K562 (cell line): ENCODE measurements at regions not wholly inside any gene's neighbourhood (a gene's known extent, or its start where the extent isn't known, plus 50 kb on each side); places are given as distances from the start of the nearest gene placed in this dataset.

Source experiments
- ATAC-seq: fragments of 200-7000 bp; cut with Tn5 transposase; 3 replicates; pipeline ENCODE4 v1.9.1; 2020; ENCODE audit warnings: moderate library complexity
- BruUV-seq: library from RNA; stranded (reverse); fragments of 400-500 nt; replicated peaks from 2 replicates; lab custom pipeline; 2021; lab: Mats Ljungman, UMichigan
- CTCF ChIA-PET: fragments of 300-600 bp; formaldehyde crosslinking; extraction: SDS; loops from one replicate; lab custom pipeline; 2021; ENCODE audit warnings: low intra/inter-chr PET ratio; lab: Yijun Ruan, JAX
- POLR2A ChIA-PET: fragments of 300-600, 350-650 bp; sonication (Branson Sonifier 250); formaldehyde crosslinking; extraction: SDS; loops from one replicate; lab custom pipeline; 2021; ENCODE audit warnings: antibody characterized with exemption, inconsistent platforms; lab: Yijun Ruan, JAX
- DNase-seq, 4 experiments: peaks; one replicate each; pipeline versions ENCODE4 v3.0.0 to v3.0.0-alpha.2; 2011 to 2018; ENCODE audit warnings: low spot score in 3 of 4, mixed read lengths in 3 of 4; ENCODE audit errors: extremely low read depth in 1 of 4
- FAIRE-seq: peaks from 2 replicates; lab custom pipeline; 2011; peaks lifted over from hg19 to GRCh38; lab: Jason Lieb, UNC
- H2AFZ ChIP-seq: 2 replicates; pipeline ENCODE4 v1.6.0; 2011; ENCODE audit warnings: low read depth, low read length, control low read depth, inconsistent platforms
- H3K27ac ChIP-seq: fragments of 200-600 bp; 3 replicates; pipeline ENCODE4 v1.8.0; 2011; ENCODE audit warnings: low read depth, mild to moderate bottlenecking, control low read depth, inconsistent platforms, low read length, moderate library complexity, mixed read lengths; ENCODE audit errors: extremely low read depth
- H3K27me3 ChIP-seq, 2 experiments: fragments of 300-600 bp in 1 of 2; 2 replicates in 1 of 2; 3 replicates in 1 of 2; pipeline versions ENCODE4 v1.6.0 to v1.8.0; 2011; ENCODE audit warnings: inconsistent platforms in 2 of 2, low read length in 2 of 2, mild to moderate bottlenecking in 1 of 2, mixed read lengths in 1 of 2, moderate library complexity in 1 of 2; ENCODE audit not compliant: control insufficient read depth in 2 of 2, insufficient read depth in 2 of 2
- H3K36me3 ChIP-seq: fragments of 300-600 bp; 3 replicates; pipeline ENCODE4 v1.8.0; 2011; ENCODE audit warnings: mild to moderate bottlenecking, low read length, inconsistent platforms; ENCODE audit not compliant: control insufficient read depth, insufficient read depth
- H3K4me1 ChIP-seq, 2 experiments: fragments of 200-600 bp in 1 of 2; replicated peaks in 1 of 2; 2 replicates in 1 of 2; 3 replicates in 1 of 2; pipeline versions ENCODE4 v1.5.1 to v1.8.0; 2011; ENCODE audit warnings: inconsistent platforms in 2 of 2, low read length in 2 of 2, mild to moderate bottlenecking in 1 of 2, mixed read lengths in 1 of 2, moderate library complexity in 1 of 2; ENCODE audit not compliant: control insufficient read depth in 2 of 2, insufficient read depth in 2 of 2
- H3K4me2 ChIP-seq: 2 replicates; pipeline ENCODE4 v1.6.1; 2011; ENCODE audit warnings: low read length, control low read depth, inconsistent platforms, mixed read lengths; ENCODE audit not compliant: insufficient read depth
- H3K4me3 ChIP-seq: fragments of 200-600 bp; sonication (generic), shearing (Covaris generic); 2 replicates; pipeline ENCODE4 v1.5.1; 2016; ENCODE audit warnings: control low read depth, inconsistent platforms
- H3K79me2 ChIP-seq: fragments of 200-600 bp; 3 replicates; pipeline ENCODE4 v1.8.0; 2011; ENCODE audit warnings: low read length, inconsistent platforms; ENCODE audit not compliant: control insufficient read depth, insufficient read depth
- H3K9ac ChIP-seq, 2 experiments: 2 replicates each; pipeline versions ENCODE4 v1.6.0 to v1.6.1; 2011; ENCODE audit warnings: low read depth in 2 of 2, low read length in 2 of 2, control low read depth in 1 of 2, inconsistent platforms in 1 of 2, mild to moderate bottlenecking in 1 of 2, mixed read lengths in 1 of 2; ENCODE audit not compliant: insufficient read depth in 1 of 2
- H3K9me1 ChIP-seq: one replicate; pipeline ENCODE4 v1.6.0; 2011; ENCODE audit warnings: inconsistent platforms, mild to moderate bottlenecking, low read length, moderate library complexity; ENCODE audit not compliant: control insufficient read depth, insufficient read depth
- H3K9me3 ChIP-seq: replicated peaks from 2 replicates; pipeline ENCODE4 v1.5.1; 2011; ENCODE audit warnings: low read depth, low read length, inconsistent platforms; ENCODE audit not compliant: control insufficient read depth, insufficient read depth
- H4K20me1 ChIP-seq: replicated peaks from 2 replicates; pipeline ENCODE4 v1.6.1; 2011; ENCODE audit warnings: low read length, inconsistent platforms, mixed read lengths; ENCODE audit not compliant: control insufficient read depth, insufficient read depth
- BHLHE40 ChIP-seq: IDR thresholded peaks from 2 replicates; pipeline ENCODE4 v1.6.1; 2011; ENCODE audit warnings: low read length, improper control_type of control experiment
- BMI1 ChIP-seq: fragments of 150-350 bp; IDR thresholded peaks from 2 replicates; pipeline ENCODE4 v1.6.1; 2014; ENCODE audit warnings: low read length
- EWSR1 ChIP-seq: fragments of 450-650 bp; IDR thresholded peaks from 2 replicates; pipeline ENCODE4 v1.6.1; 2018; ENCODE audit warnings: borderline replicate concordance, mild to moderate bottlenecking, low read depth, moderate library complexity; ENCODE audit not compliant: partially characterized antibody
- KLF13 ChIP-seq: fragments of 450-650 bp; IDR thresholded peaks from 2 replicates; pipeline ENCODE4 v1.6.1; 2016; ENCODE audit warnings: missing genetic modification characterization, low read depth, mild to moderate bottlenecking, missing compliant biosample characterization, moderate library complexity, borderline replicate concordance
- NUFIP1 ChIP-seq: fragments of 450-650 bp; IDR thresholded peaks from 2 replicates; pipeline ENCODE4 v1.6.1; 2018; ENCODE audit not compliant: partially characterized antibody
- RBM15 ChIP-seq: fragments of 200-400 bp; formaldehyde crosslinking; IDR thresholded peaks from 2 replicates; pipeline ENCODE4 v1.6.1; 2018; ENCODE audit warnings: mild to moderate bottlenecking, low read length, moderate library complexity; ENCODE audit not compliant: insufficient read depth
- RUNX1 ChIP-seq: sonication (generic); IDR thresholded peaks from 2 replicates; pipeline ENCODE4 v1.6.1; 2016; ENCODE audit warnings: antibody characterized with exemption, low read depth
- SMAD2 ChIP-seq: fragments of 150-350 bp; IDR thresholded peaks from 2 replicates; pipeline ENCODE4 v1.6.1; 2014; ENCODE audit warnings: low read depth, mild to moderate bottlenecking, low read length
- SPI1 ChIP-seq: IDR thresholded peaks from 2 replicates; pipeline ENCODE4 v1.6.1; 2011; ENCODE audit warnings: low read depth, low read length, control low read depth, borderline replicate concordance
- STAT5A ChIP-seq: IDR thresholded peaks from 2 replicates; pipeline ENCODE4 v1.6.1; 2012; ENCODE audit warnings: low read length, inconsistent platforms, borderline replicate concordance
- ZBTB9 ChIP-seq: fragments of 450-650 bp; formaldehyde crosslinking; IDR thresholded peaks from 2 replicates; pipeline ENCODE4 v1.4.0; 2020; ENCODE audit warnings: mild to moderate bottlenecking, moderate library complexity
- ZFP1 ChIP-seq: fragments of 450-650 bp; formaldehyde crosslinking; IDR thresholded peaks from 2 replicates; pipeline ENCODE4 v1.4.0; 2020; ENCODE audit warnings: mild to moderate bottlenecking, mixed read lengths
- ZNF134 ChIP-seq: fragments of 250-450 bp; sonication (Bioruptor Pico); conservative IDR thresholded peaks from 2 replicates; pipeline ENCODE4 v1.4.0; 2020
- ZNF146 ChIP-seq: IDR thresholded peaks from one replicate; pipeline ENCODE4 v1.6.1; 2018; ENCODE audit warnings: missing compliant biosample characterization; ENCODE audit not compliant: unreplicated experiment
- ZNF239 ChIP-seq: fragments of 250-450 bp; sonication (Bioruptor Pico); IDR thresholded peaks from 2 replicates; pipeline ENCODE4 v1.4.0; 2020; ENCODE audit warnings: mild to moderate bottlenecking
- ZNF280A ChIP-seq: fragments of 450-650 bp; IDR thresholded peaks from 2 replicates; pipeline ENCODE4 v1.6.1; 2018; ENCODE audit warnings: mild to moderate bottlenecking, low read depth; ENCODE audit not compliant: partially characterized antibody
- ZNF586 ChIP-seq: fragments of 450-650 bp; formaldehyde crosslinking; conservative IDR thresholded peaks from 2 replicates; pipeline ENCODE4 v1.4.0; 2020; ENCODE audit warnings: mild to moderate bottlenecking, moderate library complexity
- ZNF830 ChIP-seq: fragments of 250-450 bp; sonication (Bioruptor Pico); IDR thresholded peaks from 2 replicates; pipeline ENCODE4 v1.5.0; 2021; ENCODE audit warnings: mild to moderate bottlenecking
- WGBS: fragments of 100-300 bp; shearing (Covaris generic); methylation state at CpG from one replicate; pipeline ENCODE4 v1.1.6; 2016; ENCODE audit warnings: low coverage, mixed read lengths; ENCODE audit not compliant: insufficient coverage; ENCODE audit errors: missing lambda C conversion rate; 5-methylcytosine and 5-hydroxymethylcytosine counted together
- in situ Hi-C: fragments of 300-500 bp; cut with MboI; formaldehyde crosslinking; loops from 4 replicates; pipeline ENCODE4 v1.15.0; 2018; ENCODE audit warnings: inconsistent platforms, mixed read lengths
- intact Hi-C: fragments of 100-400 bp; cut with micrococcal nuclease; formaldehyde crosslinking; loops from 2 replicates; pipeline ENCODE4 v1.14.2; 2022

GRCh38 chr14:48943913-48944312 lies 642.3 kb downstream of the RPS29 start:
- no peaks in the 10 kb centered on the region for H3K79me2 ChIP-seq
- H3K9ac ChIP-seq: no peak overlapping the region
- intact Hi-C loops (no loop called here), in situ Hi-C loops (no loop called here)
- BruUV-seq: no TSS peak
- H3K4me1 ChIP-seq: no peaks in the 10 kb centered on the region
- no peak overlapping the region for H3K27ac ChIP-seq
- no peak for DNase-seq
- ChIA-PET CTCF (no interaction called here), POLR2A (no interaction called here)
- no peaks in the 10 kb centered on the region for H3K9me1 ChIP-seq
- no peak for ATAC-seq
- H3K4me3 ChIP-seq: no peak overlapping the region
- H4K20me1 ChIP-seq: no peaks in the 10 kb centered on the region
- no peaks in the 10 kb centered on the region for H3K9me3 ChIP-seq
- FAIRE-seq: no peak
- no peak overlapping the region for H2AFZ ChIP-seq
- H3K4me2 ChIP-seq: no peak overlapping the region
- 0% methylated on average over 4 of the region's 4 CpGs for WGBS
- H3K27me3 ChIP-seq: no peaks in the 10 kb centered on the region
- no peaks in the 10 kb centered on the region for H3K36me3 ChIP-seq
- TF ChIP-seq ZNF830 (CRISPR knock-in tag): no peak
- TF ChIP-seq BHLHE40: no peak
- no peak for TF ChIP-seq SPI1
- no peak for TF ChIP-seq KLF13 (tag)
- TF ChIP-seq ZNF134 (CRISPR knock-in tag): no peak
- no peak for TF ChIP-seq NUFIP1
- no peak for TF ChIP-seq RUNX1
- TF ChIP-seq SMAD2: no peak
- TF ChIP-seq ZNF586 (CRISPR knock-in tag): no peak
- no peak for TF ChIP-seq ZNF280A
- TF ChIP-seq EWSR1: no peak
- no peak for TF ChIP-seq STAT5A
- no peak for TF ChIP-seq ZNF146 (CRISPR knock-in tag)
- TF ChIP-seq BMI1: no peak
- TF ChIP-seq ZNF239 (CRISPR knock-in tag): no peak
- TF ChIP-seq ZFP1 (CRISPR knock-in tag): no peak
- no peak for TF ChIP-seq ZBTB9
- no peak for TF ChIP-seq RBM15
